NCI-H146 treated with DMSO at 0.1 percent for 48 hours (cell line): ENCODE measurements at regions not wholly inside any gene's neighbourhood (a gene's known extent, or its start where the extent isn't known, plus 50 kb on each side); places are given as distances from the start of the nearest gene placed in this dataset.

Experiments used
- DNase-seq: peaks from one replicate; lab custom pipeline; 2025; ENCODE audit not compliant: unreplicated experiment; lab: John Stamatoyannopoulos, UW

DNA sequence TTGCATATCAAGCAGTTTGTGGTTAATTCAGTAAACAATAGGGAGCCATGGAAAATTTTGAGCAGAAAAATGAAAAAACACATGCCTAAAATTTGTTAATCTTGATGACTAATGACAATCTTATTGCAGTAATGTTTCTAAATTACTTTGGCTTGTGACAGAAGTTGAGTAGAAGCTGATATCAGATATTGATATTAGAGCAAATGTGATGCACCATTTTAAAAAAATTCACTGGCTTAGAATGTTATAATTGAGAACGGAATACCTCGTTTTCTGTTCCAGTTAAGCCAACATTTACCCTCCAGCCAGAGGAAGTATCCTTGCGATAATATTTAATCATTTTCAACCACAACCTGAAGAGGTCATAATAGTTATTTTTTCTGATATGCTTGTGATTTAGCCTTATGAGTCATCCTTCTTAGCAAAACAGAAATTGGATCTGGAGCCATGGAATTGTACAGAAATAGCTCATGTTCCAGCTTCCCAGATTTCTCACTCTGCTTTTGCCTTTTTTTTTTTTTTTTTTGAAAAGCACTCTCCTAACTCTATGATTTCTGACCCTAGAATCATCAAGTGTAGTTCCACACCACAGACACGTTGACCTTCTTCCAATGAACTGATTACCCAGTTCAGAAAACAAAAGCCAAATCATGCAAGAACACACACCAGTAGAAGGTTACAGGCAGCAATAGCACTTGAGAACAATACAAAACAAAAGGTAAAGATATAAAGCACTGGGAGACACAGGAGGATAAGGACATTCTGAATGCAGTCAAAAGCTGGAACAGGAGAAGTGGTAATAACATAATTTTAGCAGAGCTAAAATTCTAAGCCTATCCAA lies 96.8 kb upstream of the PHYHIPL start:
- DNase-seq: no peak

DNA sequence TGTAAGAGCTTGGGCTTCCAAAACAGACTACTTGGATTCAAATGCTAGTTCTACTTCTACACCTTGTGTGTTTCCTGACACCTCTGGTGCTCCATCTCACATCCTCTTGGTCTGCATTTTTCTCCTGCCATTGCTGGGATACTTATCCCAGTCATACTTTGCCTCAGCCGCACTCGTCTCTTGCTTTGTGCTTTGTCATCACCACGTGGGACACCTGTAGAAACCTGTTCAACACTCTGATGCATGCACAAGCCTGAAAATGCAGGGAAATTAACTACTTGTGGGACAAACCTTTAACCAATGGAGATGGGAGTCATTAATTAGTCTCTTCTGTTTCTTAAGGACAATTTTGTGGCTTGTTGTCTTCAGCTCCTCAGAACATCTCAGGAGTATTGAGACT lies 94.2 kb upstream of the PHYHIPL start:
- no peak for DNase-seq

DNA sequence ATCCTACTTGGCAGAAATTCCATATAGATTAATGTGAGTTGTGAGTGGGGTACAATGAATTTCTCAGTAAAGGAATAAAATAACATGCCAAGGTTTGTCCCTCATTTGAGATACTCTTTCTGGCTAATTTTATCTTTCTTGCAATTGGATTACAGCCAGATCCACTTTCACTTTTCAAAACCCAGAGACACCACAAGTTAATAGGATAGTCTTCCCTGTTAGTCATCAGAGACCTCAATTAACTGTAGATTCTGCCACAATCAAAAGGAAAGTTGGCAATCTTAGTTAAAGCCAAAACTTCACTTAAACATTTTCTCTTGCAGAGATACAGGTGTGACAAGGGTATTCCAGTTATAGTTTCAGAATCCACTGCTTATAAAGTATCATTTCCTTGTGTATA lies 91.4 kb upstream of the PHYHIPL start:
- DNase-seq: no peak

DNA sequence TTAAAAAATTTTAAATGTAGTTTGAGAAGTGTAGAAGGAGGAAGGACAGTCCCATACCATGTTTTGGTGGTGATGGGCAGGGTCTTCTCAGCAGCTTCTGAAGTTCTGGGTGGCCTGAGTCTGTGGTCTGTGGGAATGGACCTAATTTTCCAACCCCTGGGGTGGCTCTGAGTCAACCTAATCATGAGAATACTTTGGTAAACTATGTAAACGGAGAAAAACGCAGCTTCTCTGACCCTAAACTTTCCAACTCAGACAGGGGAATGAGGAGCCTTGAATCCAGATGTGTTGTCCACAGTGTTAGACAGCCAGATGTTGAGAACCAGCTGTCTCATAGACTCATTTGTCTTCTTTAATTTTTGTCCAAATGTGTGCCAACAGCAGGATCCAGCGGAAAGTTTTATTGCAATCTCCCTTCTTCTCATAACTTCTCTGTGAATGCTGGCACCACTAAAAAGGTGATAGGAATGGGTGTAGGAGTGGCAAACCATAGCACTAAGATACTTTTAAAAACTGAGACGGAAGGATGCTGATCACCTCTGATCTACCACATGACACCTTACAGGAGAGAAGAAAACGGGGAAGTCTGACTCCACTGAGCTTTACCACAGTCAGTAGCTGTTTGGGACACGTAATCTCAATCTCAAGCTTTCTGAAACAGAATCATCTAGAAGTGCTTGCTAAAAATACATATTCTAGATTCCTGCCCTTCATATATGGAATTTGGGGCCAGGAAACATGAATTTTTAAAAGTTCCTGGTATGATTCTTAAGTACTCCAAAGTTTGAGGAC lies 90.5 kb upstream of the PHYHIPL start:
- DNase-seq: no peak

DNA sequence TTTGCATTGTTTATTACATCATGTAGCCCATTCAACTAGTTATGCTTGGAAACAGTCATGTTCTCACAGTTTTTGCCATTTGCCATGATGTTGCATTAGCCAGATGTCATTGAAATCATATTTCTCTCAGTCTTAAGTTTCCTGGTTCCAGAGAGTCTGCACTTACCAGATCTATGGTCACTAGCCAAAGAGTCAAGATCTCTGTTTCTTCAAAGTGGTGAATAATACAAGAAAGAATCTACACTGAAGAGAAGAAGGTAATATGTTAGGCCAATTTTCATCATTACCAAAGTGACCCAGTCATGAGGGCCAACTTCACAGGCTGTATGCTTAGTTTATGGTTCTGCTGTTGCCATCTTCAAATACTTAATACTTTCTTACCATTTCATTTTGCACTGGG lies 89.0 kb upstream of the PHYHIPL start:
- no peak for DNase-seq

DNA sequence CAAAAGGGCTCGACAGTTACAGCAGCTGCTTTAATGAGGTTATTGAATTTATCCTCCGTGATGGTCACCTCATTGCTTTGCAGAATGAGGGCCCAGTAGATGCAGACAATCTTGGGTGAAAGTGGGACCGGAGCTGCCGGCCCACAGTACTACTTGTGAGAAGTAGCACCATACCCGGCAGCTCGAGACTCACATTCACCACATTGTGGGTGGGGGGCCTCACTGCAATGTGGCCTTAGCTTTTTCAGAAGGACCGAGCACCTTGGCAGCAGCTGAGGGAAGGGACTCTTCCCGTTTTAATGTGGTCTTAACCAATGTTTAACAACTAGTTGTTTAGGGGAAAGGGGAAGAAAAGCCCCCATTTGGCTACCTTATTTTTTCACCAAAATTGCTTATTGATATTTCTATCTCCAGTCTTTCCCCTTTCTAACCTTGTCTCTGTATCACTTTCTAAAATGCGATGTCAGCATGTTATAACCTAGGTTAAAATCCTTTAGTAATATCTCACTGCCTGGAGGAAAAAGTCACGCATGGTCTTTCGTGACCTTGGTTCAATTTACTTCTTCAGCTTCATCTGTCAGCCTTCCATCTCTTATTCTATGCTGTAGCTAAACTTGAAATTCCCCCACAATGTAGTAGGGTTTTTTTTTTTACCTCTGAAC lies 87.4 kb upstream of the PHYHIPL start:
- DNase-seq: no peak

DNA sequence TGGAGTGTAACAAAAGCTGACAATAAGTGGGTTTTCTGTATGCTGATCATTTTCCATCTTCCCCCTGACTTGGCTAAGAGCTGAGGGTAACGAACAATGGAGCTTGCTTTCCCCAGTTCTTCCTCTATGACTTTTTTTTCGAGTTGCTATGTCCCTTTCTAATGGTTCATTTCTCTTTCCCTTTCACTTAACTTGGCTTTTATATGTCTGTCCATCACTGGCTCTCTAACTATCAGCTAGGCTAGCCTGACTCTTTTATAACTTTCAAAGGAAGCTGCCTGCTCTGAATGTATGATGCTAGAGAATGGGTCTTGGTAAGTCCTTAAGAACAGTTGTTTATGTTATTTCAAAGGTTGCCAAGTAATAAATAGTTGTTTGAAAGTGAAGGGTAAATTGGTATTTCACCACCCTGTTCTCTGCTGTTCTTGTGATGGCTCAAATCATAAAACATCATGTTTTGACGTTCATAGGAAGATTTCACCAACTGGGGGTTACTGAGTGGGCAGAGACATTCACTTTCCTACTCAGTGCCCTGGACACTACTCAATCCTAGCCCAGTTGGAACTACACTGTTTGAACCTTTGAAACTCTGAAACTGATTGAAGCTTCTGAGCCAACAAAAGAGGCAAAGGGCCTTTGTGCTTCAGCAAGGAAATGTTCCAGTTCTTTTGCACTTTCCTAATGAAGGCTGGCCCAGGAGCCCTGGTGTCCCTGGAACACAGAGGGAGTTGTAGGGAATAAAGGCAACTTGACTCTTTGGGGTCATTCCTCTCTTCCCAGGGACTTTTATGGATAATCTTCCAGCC lies 85.4 kb upstream of the PHYHIPL start:
- no peak for DNase-seq

DNA sequence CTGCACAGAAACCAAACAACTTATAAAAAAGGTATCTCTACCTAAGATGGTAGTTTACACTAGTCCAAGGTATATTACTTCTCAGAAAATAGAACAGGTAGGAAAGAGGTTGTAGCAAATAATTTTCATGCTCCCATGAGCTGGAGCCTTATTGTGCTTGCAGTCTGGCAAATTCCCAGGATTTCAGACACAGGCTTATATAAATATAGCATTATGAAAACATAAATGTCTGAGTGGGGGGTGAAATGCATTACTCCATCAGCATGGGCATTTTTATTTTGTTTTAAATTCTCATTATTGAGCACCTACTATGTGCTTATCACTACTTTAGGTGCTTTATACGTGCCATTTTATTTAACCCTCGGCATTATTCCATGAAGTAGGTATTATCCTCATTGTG lies 83.0 kb upstream of the PHYHIPL start:
- DNase-seq: no peak

DNA sequence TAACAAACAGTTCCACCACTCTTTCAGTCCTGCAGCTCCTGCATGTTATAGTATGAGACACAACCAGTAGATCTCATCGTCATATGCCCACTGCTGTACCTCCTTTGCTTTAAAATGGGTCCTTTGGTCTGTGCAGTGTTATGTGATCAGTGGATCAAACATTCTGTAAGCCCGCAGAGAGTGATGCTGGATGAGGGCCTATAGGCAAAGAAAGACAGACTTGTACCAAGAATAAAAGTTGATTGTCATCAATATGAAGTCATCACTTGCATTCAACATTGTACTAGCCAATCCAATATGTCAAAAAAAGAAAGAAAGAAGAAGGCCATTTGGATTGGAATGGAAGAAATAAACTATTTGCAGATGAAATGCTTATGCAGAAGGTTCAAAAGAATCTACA lies 79.8 kb upstream of the PHYHIPL start:
- no peak for DNase-seq

DNA sequence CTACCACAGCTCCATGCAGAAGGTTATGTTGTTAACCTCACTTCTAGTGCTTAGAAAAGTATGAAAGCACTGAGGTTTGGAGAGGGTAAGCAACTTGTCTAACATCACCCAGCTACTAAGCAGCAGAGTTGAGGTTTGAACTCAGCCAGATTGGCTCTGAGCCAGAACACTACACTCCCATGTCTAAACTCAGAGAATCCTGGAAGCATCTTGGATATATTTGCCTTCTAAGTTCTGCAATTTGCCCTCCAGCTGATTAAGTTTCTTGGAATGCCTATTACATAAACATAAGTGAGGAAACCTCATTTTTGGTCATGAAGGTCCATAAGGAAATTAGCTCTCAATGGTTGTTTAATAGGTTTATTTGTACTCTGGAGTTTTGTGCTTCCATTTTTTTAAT lies 78.1 kb upstream of the PHYHIPL start:
- no peak for DNase-seq

DNA sequence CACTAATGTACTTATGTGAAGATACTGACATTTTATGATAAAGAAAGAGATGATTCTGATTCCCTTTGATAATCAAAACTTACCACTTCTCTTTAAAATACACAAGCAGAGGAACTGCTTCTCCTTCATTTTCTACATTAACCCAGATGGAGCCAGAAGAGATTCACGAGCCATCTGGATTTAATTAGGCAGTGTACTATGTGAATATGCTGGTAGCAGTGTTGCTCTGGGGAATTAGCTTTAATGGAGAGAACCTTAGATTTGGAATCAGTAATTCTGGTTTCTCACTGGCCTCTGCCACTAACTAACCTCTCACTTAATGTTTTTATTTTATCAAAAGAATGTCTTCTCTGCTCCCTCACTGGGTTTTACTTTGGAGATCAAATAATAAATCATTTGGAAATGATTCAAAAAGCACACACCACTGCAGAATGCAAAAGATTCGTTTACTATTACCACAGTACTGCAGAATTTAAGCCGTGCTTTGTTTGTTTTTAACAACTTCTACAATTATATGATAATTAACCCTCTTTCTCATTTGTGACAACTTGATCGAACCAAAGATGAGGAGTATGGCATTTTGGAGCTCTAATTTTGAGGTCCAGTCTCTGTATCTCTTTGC lies 77.5 kb upstream of the PHYHIPL start:
- no peak for DNase-seq

DNA sequence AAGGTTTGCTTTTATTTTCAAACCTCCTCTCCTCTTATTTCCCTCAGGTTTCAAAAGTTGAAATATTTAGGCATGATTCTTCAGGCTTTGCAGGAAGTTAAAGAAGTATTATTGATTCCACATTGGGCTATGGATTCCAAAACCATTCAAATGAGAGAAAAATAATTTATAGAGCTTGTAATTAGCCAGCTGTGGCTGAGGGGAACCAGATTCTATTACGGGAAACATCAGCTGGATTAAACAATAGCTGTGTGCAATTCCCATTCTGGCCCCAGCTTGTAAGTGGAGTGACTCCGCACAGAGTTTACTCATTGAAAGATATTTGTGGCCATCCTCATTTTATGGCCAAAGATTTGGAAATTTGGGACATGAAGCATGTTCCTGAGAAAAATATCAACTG lies 77.0 kb upstream of the PHYHIPL start:
- no peak for DNase-seq

DNA sequence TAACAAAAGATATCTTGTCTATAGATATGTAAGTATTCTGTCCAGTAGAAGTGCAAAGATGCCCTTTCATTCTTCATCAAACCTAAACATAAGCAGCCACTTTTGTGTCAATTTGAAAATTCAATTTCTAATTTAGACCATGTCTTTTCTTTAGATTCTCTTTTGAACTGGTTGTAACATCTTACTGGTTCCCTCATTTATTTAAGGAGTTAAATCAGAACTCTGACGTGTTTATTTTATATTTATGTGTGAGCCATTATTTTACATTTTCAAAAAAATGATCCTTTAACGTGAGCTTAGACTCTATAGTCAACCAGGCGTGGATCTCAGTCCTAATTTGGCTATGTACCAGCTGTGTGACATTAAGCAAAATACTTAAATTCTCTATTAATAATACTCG lies 74.0 kb upstream of the PHYHIPL start:
- no peak for DNase-seq

DNA sequence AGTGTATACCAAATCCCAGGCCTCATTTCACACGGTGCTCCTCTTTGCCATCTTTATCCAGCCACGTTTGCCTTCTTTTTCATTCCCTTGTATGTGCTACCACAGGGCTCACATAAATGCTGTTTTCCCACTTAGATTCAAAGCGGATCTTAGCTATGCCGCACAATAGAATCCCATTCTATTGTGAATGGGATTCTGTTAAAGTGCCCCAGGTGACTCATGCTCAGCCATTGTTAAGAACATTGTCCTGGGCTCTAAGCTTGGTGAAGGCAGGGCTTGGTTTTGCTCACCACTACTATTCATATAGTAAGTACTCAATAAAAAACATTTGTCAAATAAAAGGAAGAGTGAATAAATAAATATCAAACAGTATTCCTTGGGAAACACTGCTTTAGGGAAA lies 72.3 kb upstream of the PHYHIPL start:
- DNase-seq: no peak

DNA sequence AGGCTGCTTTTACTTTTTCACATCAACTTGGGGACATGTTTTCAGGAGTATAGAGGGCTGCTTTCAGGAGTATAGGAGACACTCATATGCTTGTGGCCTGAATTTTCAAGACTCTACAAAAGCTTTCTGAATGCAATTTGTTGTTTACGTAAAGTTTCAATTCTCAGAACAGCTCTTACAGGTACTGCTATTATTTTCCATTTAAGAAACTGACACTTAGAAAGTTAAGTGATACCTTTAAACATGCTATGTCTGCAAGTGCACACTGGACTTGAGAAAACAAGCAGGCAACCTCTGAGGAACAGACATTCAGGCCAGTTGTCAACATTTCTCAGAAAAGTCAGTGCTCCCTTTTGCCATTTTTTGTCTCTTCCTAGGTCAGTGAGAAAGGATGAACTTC lies 70.0 kb upstream of the PHYHIPL start:
- no peak for DNase-seq

DNA sequence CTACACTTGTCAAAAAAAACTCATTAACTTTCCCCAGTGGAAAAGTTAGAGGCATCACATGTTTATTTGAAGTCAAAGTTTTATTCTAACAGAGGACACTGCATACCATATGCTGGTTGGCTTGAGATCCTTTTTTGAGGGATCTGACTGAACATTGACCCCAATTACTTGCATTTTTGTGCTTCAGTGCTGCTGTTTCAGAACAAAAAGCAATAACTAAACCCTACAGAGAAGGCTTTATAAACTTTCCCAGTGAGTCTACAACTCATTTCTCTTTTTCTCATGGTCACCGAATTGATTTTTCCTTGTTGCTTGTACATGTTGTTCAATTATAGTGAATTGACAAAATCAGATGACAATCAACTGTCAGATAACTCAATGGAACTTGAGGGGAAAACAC lies 69.3 kb upstream of the PHYHIPL start:
- no peak for DNase-seq

DNA sequence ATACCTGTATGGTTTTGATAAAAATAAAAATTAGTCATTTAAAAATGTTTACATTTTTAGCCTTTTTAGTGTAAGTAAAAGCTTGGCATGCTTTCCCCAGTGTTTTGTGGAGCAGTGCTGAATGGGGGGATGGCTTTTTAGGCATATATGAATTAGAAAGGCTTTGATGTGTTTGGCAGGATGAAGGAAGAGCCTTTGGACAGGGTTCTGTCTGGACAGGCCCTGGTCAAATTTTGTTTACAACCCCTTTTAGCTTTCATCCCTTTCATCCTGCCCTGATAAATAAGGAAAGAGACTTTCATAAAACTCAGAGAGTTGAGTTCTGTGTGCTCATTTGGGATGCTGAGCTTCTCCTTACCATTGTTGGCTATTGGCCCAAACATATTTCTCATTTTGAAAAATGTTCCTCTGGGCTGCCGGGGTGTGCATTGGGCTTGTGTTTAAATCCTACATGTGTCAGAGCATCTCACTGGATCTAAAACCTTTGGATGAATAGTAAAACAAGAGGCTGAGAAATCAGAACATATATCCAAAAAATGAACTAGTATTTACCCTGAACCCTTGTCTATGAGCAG lies 68.1 kb upstream of the PHYHIPL start:
- DNase-seq: no peak

DNA sequence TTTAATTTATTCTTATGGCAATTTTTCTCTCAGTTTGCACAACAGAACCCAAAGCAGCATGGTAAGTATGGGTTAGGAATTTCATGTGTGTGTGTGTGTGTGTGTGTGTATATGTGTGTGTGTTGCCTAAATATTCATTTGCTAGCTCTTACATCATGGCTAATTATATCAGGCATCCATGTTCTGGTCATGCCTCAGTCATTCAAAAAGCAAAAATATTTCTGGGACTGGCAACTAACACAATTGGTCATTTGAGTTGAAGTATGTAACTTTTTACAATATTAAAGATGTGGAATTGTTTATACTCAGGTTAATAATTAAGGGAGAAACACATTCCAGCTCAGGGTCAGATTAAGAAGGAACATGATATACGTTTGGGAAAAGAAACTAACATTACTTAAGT lies 67.6 kb upstream of the PHYHIPL start:
- DNase-seq: no peak

DNA sequence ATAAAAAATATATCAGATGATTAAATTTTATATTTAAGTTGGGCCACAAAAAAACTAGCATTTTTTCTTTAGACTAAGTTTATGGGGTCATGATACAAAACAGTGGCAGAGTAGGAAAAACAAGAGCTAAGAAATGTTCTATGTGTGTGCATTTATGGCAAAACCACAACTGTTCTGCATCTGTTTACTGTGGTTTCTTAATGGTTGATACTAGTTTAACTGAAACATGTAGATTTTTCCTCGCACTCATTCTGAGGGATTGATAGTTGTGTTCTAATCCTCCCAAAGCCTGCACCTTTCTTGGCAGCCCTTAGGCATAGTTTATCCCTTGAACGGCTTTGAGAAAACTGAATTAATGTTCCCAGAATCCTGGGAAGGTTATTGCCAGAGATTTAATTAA lies 66.6 kb upstream of the PHYHIPL start:
- no peak for DNase-seq

DNA sequence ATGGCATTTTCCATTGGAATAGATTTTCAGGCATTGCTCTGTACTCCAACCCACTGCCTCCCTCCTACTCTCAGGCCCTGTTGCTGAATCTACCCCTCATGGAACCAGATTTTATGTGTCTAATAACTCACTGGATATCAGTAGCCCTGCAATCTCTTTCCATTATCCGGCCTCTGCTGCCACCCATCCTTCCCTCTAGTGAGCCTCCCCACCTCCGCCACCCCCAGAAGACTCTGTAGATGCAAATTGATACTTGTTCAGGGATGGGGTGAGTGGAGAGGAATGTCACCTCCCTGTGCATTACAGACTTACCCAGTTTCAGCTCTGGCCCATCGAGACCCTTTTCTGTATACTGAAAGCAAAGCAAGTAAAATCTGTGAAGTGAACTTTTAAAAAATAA lies 52.3 kb upstream of the PHYHIPL start:
- no peak for DNase-seq
